ENCODE measurements at regions not wholly inside any gene's neighbourhood (a gene's known extent, or its start where the extent isn't known, plus 50 kb on each side); places are given as distances from the start of the nearest gene placed in this dataset.

DNA sequence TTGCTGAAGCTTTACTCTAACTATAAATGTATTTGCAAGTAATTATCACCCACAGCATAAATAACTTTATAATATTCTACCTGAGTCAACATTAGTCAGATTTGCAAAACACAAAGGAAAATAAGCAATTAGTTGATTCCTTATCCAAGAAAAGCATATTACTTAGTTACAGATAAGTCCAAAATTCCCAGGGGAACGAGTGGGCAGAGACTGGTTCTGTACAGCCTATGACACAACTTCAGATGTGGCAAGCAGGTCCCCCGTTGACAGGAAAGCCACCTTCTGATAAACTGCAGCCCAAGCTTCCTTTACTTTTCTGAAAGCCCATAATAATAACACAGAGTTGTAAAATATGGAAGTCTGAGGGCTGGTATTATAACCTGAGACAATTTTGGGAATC, 62.4 kb upstream of the NDP start:
- Histone ChIP-seq H3K9me3 (no peaks in the 10 kb centered on the region), H3K27ac (no peak overlapping the region), H3K27me3 (no peaks in the 10 kb centered on the region), H3K36me3 (no peaks in the 10 kb centered on the region), H3K4me3 (no peak overlapping the region), H3K4me1 (no peaks in the 10 kb centered on the region)
- intact Hi-C loops (cut with DNase I), result no loop called here
- TF ChIP-seq POLR2AphosphoS5 (IDR thresholded peaks at IDR 0.05; ENCODE audit: insufficient read depth in 1 of 2, low read depth in 1 of 2) (no peak), POLR2A (IDR thresholded peaks at IDR 0.05) (no peak)
- TF ChIP-seq, protein P1, sequence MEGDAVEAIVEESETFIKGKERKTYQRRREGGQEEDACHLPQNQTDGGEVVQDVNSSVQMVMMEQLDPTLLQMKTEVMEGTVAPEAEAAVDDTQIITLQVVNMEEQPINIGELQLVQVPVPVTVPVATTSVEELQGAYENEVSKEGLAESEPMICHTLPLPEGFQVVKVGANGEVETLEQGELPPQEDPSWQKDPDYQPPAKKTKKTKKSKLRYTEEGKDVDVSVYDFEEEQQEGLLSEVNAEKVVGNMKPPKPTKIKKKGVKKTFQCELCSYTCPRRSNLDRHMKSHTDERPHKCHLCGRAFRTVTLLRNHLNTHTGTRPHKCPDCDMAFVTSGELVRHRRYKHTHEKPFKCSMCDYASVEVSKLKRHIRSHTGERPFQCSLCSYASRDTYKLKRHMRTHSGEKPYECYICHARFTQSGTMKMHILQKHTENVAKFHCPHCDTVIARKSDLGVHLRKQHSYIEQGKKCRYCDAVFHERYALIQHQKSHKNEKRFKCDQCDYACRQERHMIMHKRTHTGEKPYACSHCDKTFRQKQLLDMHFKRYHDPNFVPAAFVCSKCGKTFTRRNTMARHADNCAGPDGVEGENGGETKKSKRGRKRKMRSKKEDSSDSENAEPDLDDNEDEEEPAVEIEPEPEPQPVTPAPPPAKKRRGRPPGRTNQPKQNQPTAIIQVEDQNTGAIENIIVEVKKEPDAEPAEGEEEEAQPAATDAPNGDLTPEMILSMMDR (IDR thresholded peaks at IDR 0.05), result no peak
- no peak for DNase-seq (ENCODE audit: extremely low spot score in 2 of 2)

DNA sequence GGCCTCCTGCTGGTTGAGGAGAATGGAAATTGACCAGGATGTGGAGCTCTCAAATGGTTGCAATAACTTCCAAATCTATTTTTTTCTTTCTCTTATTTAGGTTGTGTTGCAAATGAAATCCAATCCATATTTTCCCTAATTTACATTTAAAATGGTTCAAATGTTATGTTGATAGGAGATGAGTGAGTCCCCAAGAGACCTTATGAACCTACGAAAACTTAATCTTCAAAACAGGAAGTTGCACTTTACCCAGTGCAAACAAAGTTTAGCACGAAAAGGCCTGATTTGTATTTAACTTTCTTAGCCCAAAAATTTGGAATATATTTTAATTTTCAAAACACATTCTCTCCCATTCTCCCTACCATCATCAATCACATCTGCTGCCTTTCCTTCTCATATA, 59.3 kb upstream of the NDP start:
- DNase-seq (ENCODE audit: extremely low spot score in 2 of 2), result no peak
- TF ChIP-seq POLR2A (IDR thresholded peaks at IDR 0.05), result no peak
- TF ChIP-seq, protein P1 (IDR thresholded peaks at IDR 0.05), result no peak
- no peak for TF ChIP-seq POLR2AphosphoS5 (IDR thresholded peaks at IDR 0.05; ENCODE audit: insufficient read depth in 1 of 2, low read depth in 1 of 2)
- no peaks in the 10 kb centered on the region for H3K27me3 ChIP-seq
- H3K4me3 ChIP-seq, result no peak overlapping the region
- H3K36me3 ChIP-seq, result no peaks in the 10 kb centered on the region
- no peaks in the 10 kb centered on the region for H3K4me1 ChIP-seq
- H3K27ac ChIP-seq, result no peak overlapping the region
- intact Hi-C loops (cut with DNase I), result no loop called here
- H3K9me3 ChIP-seq, result no peaks in the 10 kb centered on the region

DNA sequence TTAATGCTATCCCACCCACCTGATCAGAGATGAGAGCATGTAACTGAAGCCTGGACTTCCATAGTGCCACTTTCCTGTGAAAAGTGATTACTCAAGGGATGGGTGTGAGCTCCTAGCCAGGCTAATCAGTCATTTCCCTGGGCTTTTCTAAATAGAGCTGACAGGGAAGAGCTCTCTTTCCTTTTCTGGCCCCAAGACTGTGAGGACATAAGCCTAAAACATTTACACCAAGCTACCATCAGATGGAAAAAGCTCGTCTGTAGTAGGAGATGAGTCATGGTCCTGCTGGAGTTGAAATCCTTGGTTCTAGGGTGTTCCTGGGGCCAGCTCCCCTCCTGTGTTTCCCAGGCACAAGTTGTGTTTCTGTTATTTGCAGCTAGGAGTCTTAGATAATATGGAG, 52.4 kb upstream of the NDP start:
- Histone ChIP-seq H3K36me3 (no peaks in the 10 kb centered on the region), H3K27ac (no peak overlapping the region), H3K27me3 (no peaks in the 10 kb centered on the region), H3K9me3 (no peaks in the 10 kb centered on the region), H3K4me1 (no peaks in the 10 kb centered on the region), H3K4me3 (no peak overlapping the region)
- DNase-seq (ENCODE audit: extremely low spot score in 2 of 2), result no peak
- intact Hi-C loops (cut with DNase I), result no loop called here
- TF ChIP-seq POLR2A (IDR thresholded peaks at IDR 0.05), result no peak

Measured in vagina (tissue), 2 donors.